ENCODE measurements at regions not wholly inside any gene's neighbourhood (a gene's known extent, or its start where the extent isn't known, plus 50 kb on each side); places are given as distances from the start of the nearest gene placed in this dataset.

GRCh38 chr4:24010994-24011393 is 121.1 kb upstream of the PPARGC1A start:
- TF ChIP-seq CSDC2 (CRISPR knock-in tag; IDR thresholded peaks at IDR 0.05): no peak
- no peak for TF ChIP-seq BACH2 (CRISPR knock-in tag; IDR thresholded peaks at IDR 0.05; ENCODE audit: borderline replicate concordance)
- no peak for TF ChIP-seq ARNTL (CRISPR knock-in tag; IDR thresholded peaks at IDR 0.05; ENCODE audit: borderline replicate concordance, low read depth)
- TF ChIP-seq, protein P1, sequence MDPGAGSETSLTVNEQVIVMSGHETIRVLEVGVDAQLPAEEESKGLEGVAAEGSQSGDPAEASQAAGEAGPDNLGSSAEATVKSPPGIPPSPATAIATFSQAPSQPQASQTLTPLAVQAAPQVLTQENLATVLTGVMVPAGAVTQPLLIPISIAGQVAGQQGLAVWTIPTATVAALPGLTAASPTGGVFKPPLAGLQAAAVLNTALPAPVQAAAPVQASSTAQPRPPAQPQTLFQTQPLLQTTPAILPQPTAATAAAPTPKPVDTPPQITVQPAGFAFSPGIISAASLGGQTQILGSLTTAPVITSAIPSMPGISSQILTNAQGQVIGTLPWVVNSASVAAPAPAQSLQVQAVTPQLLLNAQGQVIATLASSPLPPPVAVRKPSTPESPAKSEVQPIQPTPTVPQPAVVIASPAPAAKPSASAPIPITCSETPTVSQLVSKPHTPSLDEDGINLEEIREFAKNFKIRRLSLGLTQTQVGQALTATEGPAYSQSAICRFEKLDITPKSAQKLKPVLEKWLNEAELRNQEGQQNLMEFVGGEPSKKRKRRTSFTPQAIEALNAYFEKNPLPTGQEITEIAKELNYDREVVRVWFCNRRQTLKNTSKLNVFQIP (CRISPR knock-in tag; IDR thresholded peaks at IDR 0.05; ENCODE audit: borderline replicate concordance, low read depth): no peak
- TF ChIP-seq TCF4 (CRISPR knock-in tag; IDR thresholded peaks at IDR 0.05; ENCODE audit: borderline replicate concordance): no peak
- TF ChIP-seq, protein P2, sequence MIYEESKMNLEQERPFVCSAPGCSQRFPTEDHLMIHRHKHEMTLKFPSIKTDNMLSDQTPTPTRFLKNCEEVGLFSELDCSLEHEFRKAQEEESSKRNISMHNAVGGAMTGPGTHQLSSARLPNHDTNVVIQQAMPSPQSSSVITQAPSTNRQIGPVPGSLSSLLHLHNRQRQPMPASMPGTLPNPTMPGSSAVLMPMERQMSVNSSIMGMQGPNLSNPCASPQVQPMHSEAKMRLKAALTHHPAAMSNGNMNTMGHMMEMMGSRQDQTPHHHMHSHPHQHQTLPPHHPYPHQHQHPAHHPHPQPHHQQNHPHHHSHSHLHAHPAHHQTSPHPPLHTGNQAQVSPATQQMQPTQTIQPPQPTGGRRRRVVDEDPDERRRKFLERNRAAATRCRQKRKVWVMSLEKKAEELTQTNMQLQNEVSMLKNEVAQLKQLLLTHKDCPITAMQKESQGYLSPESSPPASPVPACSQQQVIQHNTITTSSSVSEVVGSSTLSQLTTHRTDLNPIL (CRISPR knock-in tag; IDR thresholded peaks at IDR 0.05; ENCODE audit: low read depth): no peak
- TF ChIP-seq, protein P3, sequence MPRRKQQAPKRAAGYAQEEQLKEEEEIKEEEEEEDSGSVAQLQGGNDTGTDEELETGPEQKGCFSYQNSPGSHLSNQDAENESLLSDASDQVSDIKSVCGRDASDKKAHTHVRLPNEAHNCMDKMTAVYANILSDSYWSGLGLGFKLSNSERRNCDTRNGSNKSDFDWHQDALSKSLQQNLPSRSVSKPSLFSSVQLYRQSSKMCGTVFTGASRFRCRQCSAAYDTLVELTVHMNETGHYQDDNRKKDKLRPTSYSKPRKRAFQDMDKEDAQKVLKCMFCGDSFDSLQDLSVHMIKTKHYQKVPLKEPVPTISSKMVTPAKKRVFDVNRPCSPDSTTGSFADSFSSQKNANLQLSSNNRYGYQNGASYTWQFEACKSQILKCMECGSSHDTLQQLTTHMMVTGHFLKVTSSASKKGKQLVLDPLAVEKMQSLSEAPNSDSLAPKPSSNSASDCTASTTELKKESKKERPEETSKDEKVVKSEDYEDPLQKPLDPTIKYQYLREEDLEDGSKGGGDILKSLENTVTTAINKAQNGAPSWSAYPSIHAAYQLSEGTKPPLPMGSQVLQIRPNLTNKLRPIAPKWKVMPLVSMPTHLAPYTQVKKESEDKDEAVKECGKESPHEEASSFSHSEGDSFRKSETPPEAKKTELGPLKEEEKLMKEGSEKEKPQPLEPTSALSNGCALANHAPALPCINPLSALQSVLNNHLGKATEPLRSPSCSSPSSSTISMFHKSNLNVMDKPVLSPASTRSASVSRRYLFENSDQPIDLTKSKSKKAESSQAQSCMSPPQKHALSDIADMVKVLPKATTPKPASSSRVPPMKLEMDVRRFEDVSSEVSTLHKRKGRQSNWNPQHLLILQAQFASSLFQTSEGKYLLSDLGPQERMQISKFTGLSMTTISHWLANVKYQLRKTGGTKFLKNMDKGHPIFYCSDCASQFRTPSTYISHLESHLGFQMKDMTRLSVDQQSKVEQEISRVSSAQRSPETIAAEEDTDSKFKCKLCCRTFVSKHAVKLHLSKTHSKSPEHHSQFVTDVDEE (CRISPR knock-in tag; IDR thresholded peaks at IDR 0.05): no peak
- no peak for TF ChIP-seq RARB (CRISPR knock-in tag; IDR thresholded peaks at IDR 0.05)
- no peak for TF ChIP-seq ESRRG (CRISPR knock-in tag; IDR thresholded peaks at IDR 0.05)
- ATAC-seq: no peak

- TF ChIP-seq ARNTL (CRISPR knock-in tag; IDR thresholded peaks at IDR 0.05; ENCODE audit: borderline replicate concordance, low read depth) (no peak), OSR1 (CRISPR knock-in tag; IDR thresholded peaks at IDR 0.05) (no peak), ESRRG (CRISPR knock-in tag; IDR thresholded peaks at IDR 0.05) (no peak), TCF4 (CRISPR knock-in tag; IDR thresholded peaks at IDR 0.05; ENCODE audit: borderline replicate concordance) (no peak), ZNF8 (CRISPR knock-in tag; IDR thresholded peaks at IDR 0.05) (no peak), PPARA (CRISPR knock-in tag; IDR thresholded peaks at IDR 0.05; ENCODE audit: borderline replicate concordance) (no peak), ZNF70 (CRISPR knock-in tag; IDR thresholded peaks at IDR 0.05) (no peak), BACH2 (CRISPR knock-in tag; IDR thresholded peaks at IDR 0.05; ENCODE audit: borderline replicate concordance) (no peak), CSDC2 (CRISPR knock-in tag; IDR thresholded peaks at IDR 0.05) (no peak), ZFP30 (CRISPR knock-in tag; IDR thresholded peaks at IDR 0.05) (no peak), SNAI2 (CRISPR knock-in tag; IDR thresholded peaks at IDR 0.05) (no peak)
- TF ChIP-seq, protein P3 (CRISPR knock-in tag; IDR thresholded peaks at IDR 0.05): no peak
- TF ChIP-seq, protein P4, sequence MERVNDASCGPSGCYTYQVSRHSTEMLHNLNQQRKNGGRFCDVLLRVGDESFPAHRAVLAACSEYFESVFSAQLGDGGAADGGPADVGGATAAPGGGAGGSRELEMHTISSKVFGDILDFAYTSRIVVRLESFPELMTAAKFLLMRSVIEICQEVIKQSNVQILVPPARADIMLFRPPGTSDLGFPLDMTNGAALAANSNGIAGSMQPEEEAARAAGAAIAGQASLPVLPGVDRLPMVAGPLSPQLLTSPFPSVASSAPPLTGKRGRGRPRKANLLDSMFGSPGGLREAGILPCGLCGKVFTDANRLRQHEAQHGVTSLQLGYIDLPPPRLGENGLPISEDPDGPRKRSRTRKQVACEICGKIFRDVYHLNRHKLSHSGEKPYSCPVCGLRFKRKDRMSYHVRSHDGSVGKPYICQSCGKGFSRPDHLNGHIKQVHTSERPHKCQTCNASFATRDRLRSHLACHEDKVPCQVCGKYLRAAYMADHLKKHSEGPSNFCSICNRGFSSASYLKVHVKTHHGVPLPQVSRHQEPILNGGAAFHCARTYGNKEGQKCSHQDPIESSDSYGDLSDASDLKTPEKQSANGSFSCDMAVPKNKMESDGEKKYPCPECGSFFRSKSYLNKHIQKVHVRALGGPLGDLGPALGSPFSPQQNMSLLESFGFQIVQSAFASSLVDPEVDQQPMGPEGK (CRISPR knock-in tag; IDR thresholded peaks at IDR 0.05; ENCODE audit: borderline replicate concordance): no peak
- ATAC-seq: no peak
These were observed 120.7 kb upstream of the PPARGC1A start for GRCh38 chr4:24010573-24010972.

- ATAC-seq: no peak
- TF ChIP-seq ZC3H10 (CRISPR knock-in tag; IDR thresholded peaks at IDR 0.05): no peak
- TF ChIP-seq OSR1 (CRISPR knock-in tag; IDR thresholded peaks at IDR 0.05): no peak
- no peak for TF ChIP-seq TCF4 (CRISPR knock-in tag; IDR thresholded peaks at IDR 0.05; ENCODE audit: borderline replicate concordance)
- TF ChIP-seq RARB (CRISPR knock-in tag; IDR thresholded peaks at IDR 0.05): no peak
- TF ChIP-seq ZNF70 (CRISPR knock-in tag; IDR thresholded peaks at IDR 0.05): no peak
- no peak for TF ChIP-seq ZFP3 (CRISPR knock-in tag; IDR thresholded peaks at IDR 0.05)
- TF ChIP-seq ARNTL (CRISPR knock-in tag; IDR thresholded peaks at IDR 0.05; ENCODE audit: borderline replicate concordance, low read depth): no peak
- no peak for TF ChIP-seq ISL1 (CRISPR knock-in tag; IDR thresholded peaks at IDR 0.05)
- TF ChIP-seq BACH2 (CRISPR knock-in tag; IDR thresholded peaks at IDR 0.05; ENCODE audit: borderline replicate concordance): no peak
- TF ChIP-seq PPARA (CRISPR knock-in tag; IDR thresholded peaks at IDR 0.05; ENCODE audit: borderline replicate concordance): no peak
- TF ChIP-seq GLIS3 (CRISPR knock-in tag; IDR thresholded peaks at IDR 0.05): no peak
- TF ChIP-seq, protein P1 (CRISPR knock-in tag; IDR thresholded peaks at IDR 0.05; ENCODE audit: borderline replicate concordance, low read depth): no peak
- TF ChIP-seq ZNF8 (CRISPR knock-in tag; IDR thresholded peaks at IDR 0.05): no peak
- TF ChIP-seq, protein P4 (CRISPR knock-in tag; IDR thresholded peaks at IDR 0.05; ENCODE audit: borderline replicate concordance): no peak
These were observed 118.0 kb upstream of the PPARGC1A start for GRCh38 chr4:24007860-24008261.
